Gastrocnemius medialis (tissue), 4 donors: ENCODE measurements at regions not wholly inside any gene's neighbourhood (a gene's known extent, or its start where the extent isn't known, plus 50 kb on each side); places are given as distances from the start of the nearest gene placed in this dataset.

Experiments used
- CTCF ChIP-seq, 5 experiments: fragments of 450-650 bp in 3 of 5; fragments of 200-600 bp in 2 of 5; sonication (generic) in 2 of 5; IDR thresholded peaks in 4 of 5; conservative IDR thresholded peaks in 1 of 5; 1 replicate in 4 of 5; 2 replicates in 1 of 5; pipeline ENCODE4 v1.5.1; 2016 to 2019; ENCODE audit warnings: antibody characterized with exemption in 5 of 5, mild to moderate bottlenecking in 3 of 5, moderate library complexity in 3 of 5
- POLR2A ChIP-seq, 2 donors: fragments of 450-650 bp; IDR thresholded peaks; one replicate each; pipeline ENCODE4 v1.6.1; 2017; ENCODE audit warnings: antibody characterized with exemption in 2 of 2, mild to moderate bottlenecking in 2 of 2, moderate library complexity in 2 of 2

DNA sequence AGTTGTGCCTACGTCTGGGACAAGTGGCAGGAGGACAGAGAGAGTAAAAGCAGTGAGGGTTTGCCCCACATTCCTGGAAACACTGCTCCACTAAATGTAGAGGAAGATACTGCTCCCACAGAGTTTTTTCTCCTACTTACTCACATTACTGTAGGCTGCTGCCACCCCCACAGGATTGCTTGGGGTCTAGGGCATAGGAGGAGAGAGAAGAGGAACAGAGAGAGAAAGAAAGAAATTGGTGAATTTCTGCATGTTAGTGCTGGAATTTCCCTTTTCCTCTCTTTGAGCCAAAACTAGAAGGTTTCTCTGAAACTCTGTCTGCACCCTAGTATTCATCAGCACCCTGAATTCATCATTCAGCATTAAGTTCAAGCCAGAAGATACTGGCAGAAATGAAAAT lies 397.9 kb downstream of the INHBA start:
- TF ChIP-seq CTCF (IDR thresholded peaks at IDR 0.05 in 4 of 5, conservative IDR thresholded peaks at IDR 0.05 in 1 of 5) (no peak), POLR2A (IDR thresholded peaks at IDR 0.05) (no peak)
